DOHH2 (cell line): ENCODE measurements at regions not wholly inside any gene's neighbourhood (a gene's known extent, or its start where the extent isn't known, plus 50 kb on each side); places are given as distances from the start of the nearest gene placed in this dataset.

Source experiments
- H3F3A ChIP-seq: fragments of 200-600 bp; sonication (generic), shearing (Covaris generic); 2 replicates; pipeline ENCODE4 v1.6.0; 2016; ENCODE audit warnings: antibody characterized with exemption, mild to moderate bottlenecking; ENCODE audit not compliant: control insufficient read depth, insufficient read depth
- H3K27ac ChIP-seq: fragments of 200-600 bp; sonication (generic); 2 replicates; pipeline ENCODE4 v1.5.1; 2014; ENCODE audit warnings: low read depth, mild to moderate bottlenecking, low read length, moderate library complexity
- H3K27me3 ChIP-seq: fragments of 200-600 bp; sonication (generic); 2 replicates; pipeline ENCODE4 v1.6.1; 2014; ENCODE audit warnings: mild to moderate bottlenecking, low read length, mixed read lengths; ENCODE audit not compliant: control insufficient read depth
- H3K36me3 ChIP-seq: fragments of 200-600 bp; sonication (generic); 2 replicates; pipeline ENCODE4 v1.6.1; 2014; ENCODE audit warnings: mild to moderate bottlenecking, low read length, moderate library complexity, mixed read lengths; ENCODE audit not compliant: control insufficient read depth
- H3K4me1 ChIP-seq: fragments of 200-600 bp; sonication (generic); 2 replicates; pipeline ENCODE4 v1.6.1; 2014; ENCODE audit warnings: mild to moderate bottlenecking, low read length, mixed read lengths; ENCODE audit not compliant: control insufficient read depth
- H3K4me2 ChIP-seq: fragments of 200-600 bp; sonication (generic); 2 replicates; pipeline ENCODE4 v1.6.0; 2014; ENCODE audit warnings: mild to moderate bottlenecking, low read length, moderate library complexity
- H3K4me3 ChIP-seq: fragments of 200-600 bp; sonication (generic); 2 replicates; pipeline ENCODE4 v1.5.1; 2014; ENCODE audit warnings: mild to moderate bottlenecking, low read length, mixed read lengths
- H3K79me2 ChIP-seq: fragments of 200-600 bp; sonication (generic); 2 replicates; pipeline ENCODE4 v1.6.1; 2014; ENCODE audit warnings: mild to moderate bottlenecking, low read length, mixed read lengths; ENCODE audit not compliant: control insufficient read depth
- H3K9me2 ChIP-seq: fragments of 200-600 bp; sonication (generic); replicated peaks from 2 replicates; pipeline ENCODE4 v1.6.1; 2014; ENCODE audit warnings: mild to moderate bottlenecking, low read length, mixed read lengths; ENCODE audit not compliant: control insufficient read depth
- H3K9me3 ChIP-seq: fragments of 200-600 bp; sonication (generic); 2 replicates; pipeline ENCODE4 v1.6.1; 2014; ENCODE audit warnings: antibody characterized with exemption, low read length, mixed read lengths; ENCODE audit not compliant: control insufficient read depth, insufficient read depth
- H4K20me1 ChIP-seq: fragments of 200-600 bp; sonication (generic); 2 replicates; pipeline ENCODE4 v1.6.0; 2014; ENCODE audit warnings: low read depth, mild to moderate bottlenecking, antibody characterized with exemption, low read length, moderate library complexity; ENCODE audit not compliant: control insufficient read depth, insufficient read depth
- CTCF ChIP-seq: fragments of 200-600 bp; sonication (generic); IDR thresholded peaks from one replicate; pipeline ENCODE4 v1.5.1; 2014; ENCODE audit warnings: antibody characterized with exemption, mild to moderate bottlenecking, low read depth, low read length; ENCODE audit not compliant: poor library complexity, severe bottlenecking
- EZH2phosphoT487 ChIP-seq: fragments of 200-600 bp; sonication (generic); IDR thresholded peaks from 2 replicates; pipeline ENCODE4 v1.6.1; 2017; ENCODE audit warnings: borderline replicate concordance, mild to moderate bottlenecking, antibody characterized with exemption, low read length, moderate library complexity, mixed read lengths

DNA sequence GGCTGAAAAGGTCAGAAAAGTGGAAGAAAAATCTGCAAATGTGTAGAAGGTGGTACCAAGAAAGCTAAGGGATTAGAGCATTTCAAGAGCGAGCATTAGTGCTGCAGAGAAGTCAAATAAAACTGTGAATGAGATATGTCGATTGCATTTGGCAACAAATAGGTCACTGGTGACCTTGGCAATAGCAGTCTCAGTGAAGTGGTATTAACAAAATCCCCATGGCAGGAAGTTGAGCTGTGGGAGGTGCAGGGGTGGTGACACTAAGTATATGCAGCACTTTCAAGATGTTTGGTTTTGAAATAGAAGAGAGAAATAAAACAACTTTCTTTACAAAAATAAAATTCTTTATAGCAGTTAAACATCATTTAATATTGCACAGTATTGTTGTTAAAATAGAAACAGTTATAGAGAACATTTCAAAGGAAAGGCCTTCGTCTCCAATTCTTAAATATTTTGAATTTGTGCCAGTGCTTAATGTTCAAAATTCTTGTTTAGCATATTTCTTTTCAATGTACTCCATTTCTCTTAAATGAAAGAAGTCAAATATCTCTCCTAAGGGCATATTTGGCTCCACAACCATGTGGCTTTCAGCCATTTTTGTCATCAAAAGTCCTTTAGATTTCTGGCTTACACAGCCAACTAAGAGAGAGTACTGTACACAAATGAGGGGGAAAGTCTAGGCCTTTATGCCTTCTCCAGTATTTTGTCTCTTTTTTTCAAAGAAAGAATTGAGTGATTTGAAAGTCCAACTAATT, 443.0 kb upstream of the MMADHC start:
- no peak for TF ChIP-seq EZH2phosphoT487
- no peak for TF ChIP-seq CTCF
- Histone ChIP-seq H3K4me3 (no peak overlapping the region), H3K27ac (no peak overlapping the region), H3K4me2 (no peak overlapping the region), H3K79me2 (no peaks in the 10 kb centered on the region), H3K36me3 (no peaks in the 10 kb centered on the region), H3K9me3 (no peaks in the 10 kb centered on the region), H3K4me1 (no peaks in the 10 kb centered on the region), H3K27me3 (no peaks in the 10 kb centered on the region), H3F3A (no peaks in the 10 kb centered on the region), H4K20me1 (no peaks in the 10 kb centered on the region), H3K9me2 (no peaks in the 10 kb centered on the region)

GRCh38 chr2:150028322-150028721, 440.7 kb upstream of the MMADHC start:
- H3K27me3 ChIP-seq = no peaks in the 10 kb centered on the region
- H3K36me3 ChIP-seq = no peaks in the 10 kb centered on the region
- no peaks in the 10 kb centered on the region for H3K9me3 ChIP-seq
- no peaks in the 10 kb centered on the region for H4K20me1 ChIP-seq
- H3F3A ChIP-seq = no peaks in the 10 kb centered on the region
- TF ChIP-seq CTCF (no peak), EZH2phosphoT487 (no peak)
- H3K4me3 ChIP-seq = no peak overlapping the region
- no peaks in the 10 kb centered on the region for H3K9me2 ChIP-seq
- no peak overlapping the region for H3K27ac ChIP-seq
- H3K4me1 ChIP-seq = no peaks in the 10 kb centered on the region
- no peak overlapping the region for H3K4me2 ChIP-seq
- no peaks in the 10 kb centered on the region for H3K79me2 ChIP-seq

DNA sequence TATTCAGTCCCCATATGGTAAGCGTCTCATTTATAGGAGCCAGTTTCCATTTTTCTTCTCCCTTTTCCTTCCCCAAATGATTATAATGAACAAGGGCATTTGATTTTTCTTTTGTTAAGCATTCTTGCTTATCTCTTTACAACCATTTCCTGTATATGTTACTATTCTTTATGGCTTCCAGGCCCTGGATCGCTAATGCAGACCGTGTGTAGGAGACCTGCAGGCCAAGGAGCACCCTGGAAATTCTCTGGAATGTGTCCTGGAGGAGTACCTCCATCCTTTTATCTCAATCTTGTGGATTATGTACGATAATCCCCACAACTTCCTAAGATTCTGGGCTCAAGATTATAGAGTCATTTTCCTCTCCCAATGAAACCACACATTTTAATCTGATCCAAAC, 439.6 kb upstream of the MMADHC start:
- Histone ChIP-seq H3K4me2 (no peak overlapping the region), H3K9me3 (no peaks in the 10 kb centered on the region), H3K79me2 (no peaks in the 10 kb centered on the region), H3F3A (no peaks in the 10 kb centered on the region), H3K27me3 (no peaks in the 10 kb centered on the region), H3K4me1 (no peaks in the 10 kb centered on the region), H3K9me2 (no peaks in the 10 kb centered on the region), H3K4me3 (no peak overlapping the region), H3K27ac (no peak overlapping the region), H4K20me1 (no peaks in the 10 kb centered on the region), H3K36me3 (no peaks in the 10 kb centered on the region)
- TF ChIP-seq EZH2phosphoT487 = no peak

- Histone ChIP-seq H3K27ac (no peak overlapping the region), H3K4me2 (no peak overlapping the region), H4K20me1 (no peaks in the 10 kb centered on the region), H3K4me3 (no peak overlapping the region), H3K79me2 (no peaks in the 10 kb centered on the region), H3K9me3 (no peaks in the 10 kb centered on the region), H3K4me1 (no peaks in the 10 kb centered on the region), H3K36me3 (no peaks in the 10 kb centered on the region), H3F3A (no peaks in the 10 kb centered on the region), H3K27me3 (no peaks in the 10 kb centered on the region), H3K9me2 (no peaks in the 10 kb centered on the region)
- TF ChIP-seq EZH2phosphoT487 (no peak), CTCF (no peak)
Measured at GRCh38 chr2:150023663-150024062, 436.1 kb upstream of the MMADHC start.
